GM21619 (cell line): ENCODE measurements at regions not wholly inside any gene's neighbourhood (a gene's known extent, or its start where the extent isn't known, plus 50 kb on each side); places are given as distances from the start of the nearest gene placed in this dataset.

Experiments
- ATAC-seq: cut with Tn5 transposase; IDR thresholded peaks from one replicate; pipeline ENCODE4 v1.9.1; 2021; ENCODE audit not compliant: unreplicated experiment

GRCh38 chr22:48358886-48359612, 1468.6 kb downstream of the BRD1 start:
- ATAC-seq = no peak

- no peak for ATAC-seq
Measured at GRCh38 chr22:48357961-48358360, 1469.7 kb downstream of the BRD1 start.

DNA sequence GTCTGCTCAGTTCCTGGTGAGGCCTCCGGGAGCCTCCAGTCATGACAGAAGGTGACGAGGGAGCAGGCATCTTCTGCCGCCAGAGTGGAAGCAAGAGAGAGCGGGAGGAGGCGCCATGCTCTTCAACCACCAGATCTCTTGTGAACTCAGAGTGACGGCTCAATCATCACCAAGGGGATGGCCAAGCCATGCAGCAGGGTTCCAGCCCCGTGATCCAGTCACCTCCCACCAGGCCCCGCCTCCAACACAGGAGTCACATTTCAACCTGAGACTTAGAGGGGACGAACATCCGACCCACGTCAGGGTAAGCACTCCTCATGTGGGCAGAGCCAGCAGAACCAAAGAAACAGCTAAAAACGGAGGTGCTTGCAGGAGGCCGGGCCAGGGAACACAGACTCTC, 1470.5 kb downstream of the BRD1 start:
- ATAC-seq = no peak

DNA sequence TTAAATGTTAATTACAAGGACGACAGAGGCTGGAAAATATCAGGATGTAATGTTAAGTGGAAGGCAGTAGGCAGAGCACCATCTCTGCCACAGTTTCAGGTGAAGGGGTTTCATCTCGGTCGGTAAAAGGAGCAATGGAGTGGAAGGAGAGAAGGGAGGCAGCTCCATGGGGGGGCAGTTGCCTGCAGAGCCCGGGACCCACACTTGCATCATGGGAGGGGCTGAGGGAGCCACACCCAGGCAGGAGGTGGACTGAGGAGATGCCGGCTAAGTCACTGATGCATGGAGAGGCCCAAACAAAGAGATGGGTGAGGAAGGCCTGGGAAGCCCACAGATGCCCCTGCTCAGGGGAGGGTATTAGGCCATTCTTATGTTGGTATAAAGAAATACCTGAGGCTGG, 1470.9 kb downstream of the BRD1 start:
- ATAC-seq = no peak

GRCh38 chr22:48354096-48354495, 1473.6 kb downstream of the BRD1 start:
- no peak for ATAC-seq

DNA sequence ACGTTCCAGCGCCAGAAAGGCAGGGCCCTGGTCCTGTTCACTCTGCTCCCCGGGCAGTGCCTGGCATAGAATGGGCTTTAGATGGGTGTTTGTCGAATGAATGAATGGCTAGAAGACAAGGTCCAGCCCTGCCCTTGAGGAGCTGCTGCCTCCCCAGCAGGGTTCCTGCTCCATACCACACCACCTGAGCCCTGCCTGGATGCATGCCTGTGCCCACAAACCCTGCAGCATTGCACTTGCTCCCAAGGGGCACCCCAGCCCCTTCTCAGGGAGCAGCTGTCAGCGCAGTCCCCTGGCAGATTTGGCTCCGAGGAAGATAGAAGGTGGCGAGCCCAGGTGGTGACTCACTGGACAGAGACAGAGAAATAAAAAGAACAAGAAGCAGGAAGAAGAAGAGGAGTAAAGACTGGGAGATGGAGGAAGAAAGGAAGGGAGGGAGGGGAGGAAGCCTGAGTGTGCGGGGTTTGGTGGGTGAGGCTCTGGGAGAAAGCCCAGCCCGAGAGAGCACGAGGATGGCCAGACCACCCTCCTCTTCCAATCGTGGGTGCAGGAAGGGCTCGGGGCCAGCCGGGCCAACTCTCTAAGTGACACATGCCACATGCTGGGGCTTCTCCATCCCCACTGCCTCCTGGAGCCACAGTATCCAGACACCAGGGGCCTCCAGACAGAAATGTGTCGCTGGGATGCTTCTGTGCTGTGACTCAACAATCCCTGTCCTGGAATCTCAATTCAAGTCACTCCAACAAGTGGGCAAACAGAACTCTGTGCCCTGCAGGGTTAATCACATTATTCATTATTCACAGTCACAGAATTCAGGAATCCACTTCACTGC, 1474.3 kb downstream of the BRD1 start:
- no peak for ATAC-seq

DNA sequence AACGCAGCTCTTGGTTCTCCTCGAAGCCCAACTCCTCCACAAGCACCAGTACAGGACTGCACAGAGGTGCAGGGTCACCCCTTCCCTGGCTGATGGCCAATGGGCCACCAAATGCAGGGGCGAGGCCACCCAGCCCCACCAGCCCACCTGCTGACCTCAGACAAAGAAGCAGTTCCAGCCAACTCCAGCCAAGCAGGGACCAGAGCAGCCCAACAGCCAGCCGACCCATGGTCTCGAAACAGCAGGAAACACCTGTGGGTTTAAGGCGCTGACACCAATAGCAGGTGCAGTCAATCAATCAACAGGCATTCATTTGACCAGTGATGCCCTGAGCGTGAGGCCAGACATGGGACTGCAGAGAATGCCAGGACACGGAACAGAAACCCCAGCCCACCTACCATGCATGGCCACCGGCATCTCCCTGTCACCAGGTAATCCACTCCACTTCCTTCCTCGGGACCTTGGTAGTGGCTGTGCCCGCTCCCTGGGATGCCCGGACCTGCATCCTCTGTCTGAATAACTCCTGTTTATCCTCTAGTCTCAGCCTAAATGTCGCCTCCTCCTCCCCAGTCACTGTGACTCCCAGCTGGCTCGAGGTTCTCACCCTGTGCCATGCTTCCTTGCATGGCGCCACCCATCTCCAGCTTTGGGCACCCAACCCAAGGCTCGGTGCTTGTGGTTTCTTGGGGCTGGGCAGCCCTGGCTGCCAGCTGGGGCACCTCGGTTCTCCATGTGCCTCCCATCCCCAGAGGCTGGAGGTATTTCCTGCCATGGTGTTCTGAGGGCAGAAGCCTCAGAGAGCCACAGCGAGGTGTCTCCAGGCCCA, 1475.4 kb downstream of the BRD1 start:
- no peak for ATAC-seq

DNA sequence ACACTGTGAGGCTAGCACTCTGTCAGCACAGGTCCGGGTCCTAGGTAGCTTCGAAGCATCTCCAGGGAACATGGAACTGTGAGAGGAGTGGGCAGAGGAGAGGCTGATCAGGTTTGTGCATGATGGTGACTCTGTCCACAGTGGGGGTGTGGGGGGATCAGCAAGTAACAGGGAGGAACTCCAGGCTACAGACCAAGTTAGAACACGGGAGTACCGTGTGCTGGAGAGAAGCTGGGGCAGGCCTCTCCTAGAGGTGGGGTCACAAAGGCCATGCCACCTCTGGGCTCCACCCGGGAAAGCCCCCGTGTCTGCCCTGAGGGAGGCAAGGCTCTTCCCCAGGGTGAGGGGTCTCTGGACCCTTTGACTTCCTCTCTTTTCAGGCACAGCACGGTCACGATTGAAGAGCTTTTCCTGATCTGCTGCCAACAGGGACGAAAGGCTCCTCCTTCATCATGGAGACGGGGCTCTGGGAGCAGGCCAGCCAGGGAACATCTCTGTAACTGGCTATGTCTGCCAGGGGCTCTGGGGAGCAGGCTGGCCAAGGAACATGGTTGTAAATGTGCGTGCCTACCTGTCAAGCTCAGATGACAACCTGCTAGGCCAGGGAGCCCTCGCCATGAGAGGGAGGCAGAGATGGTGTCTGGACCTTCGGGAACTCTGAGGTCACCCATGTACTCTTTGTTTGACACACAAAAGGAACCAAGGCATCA, 1476.1 kb downstream of the BRD1 start:
- ATAC-seq = no peak

GRCh38 chr22:48350456-48350855, 1477.2 kb downstream of the BRD1 start:
- ATAC-seq = no peak

GRCh38 chr22:48348855-48349254, 1478.8 kb downstream of the BRD1 start:
- ATAC-seq = no peak

DNA sequence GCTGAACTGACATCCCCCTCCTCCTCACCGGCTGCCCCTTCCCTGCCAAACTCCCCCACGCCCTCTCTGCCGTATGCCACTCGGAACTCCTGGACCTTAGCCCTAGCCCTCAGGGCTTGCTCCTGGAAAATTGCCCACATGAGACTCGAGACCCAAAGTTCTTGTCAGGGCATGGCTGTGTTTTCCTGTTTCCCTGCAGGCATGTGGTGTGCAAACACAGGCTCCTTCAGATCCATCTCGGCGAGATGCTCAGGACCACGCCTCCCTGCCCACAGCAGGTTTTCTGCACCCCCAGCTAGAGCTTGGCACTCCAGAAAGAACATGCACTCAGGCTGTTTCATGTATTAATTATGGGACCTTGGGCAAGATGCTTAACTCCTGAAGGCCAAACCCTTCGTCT, 1480.4 kb downstream of the BRD1 start:
- ATAC-seq = no peak

DNA sequence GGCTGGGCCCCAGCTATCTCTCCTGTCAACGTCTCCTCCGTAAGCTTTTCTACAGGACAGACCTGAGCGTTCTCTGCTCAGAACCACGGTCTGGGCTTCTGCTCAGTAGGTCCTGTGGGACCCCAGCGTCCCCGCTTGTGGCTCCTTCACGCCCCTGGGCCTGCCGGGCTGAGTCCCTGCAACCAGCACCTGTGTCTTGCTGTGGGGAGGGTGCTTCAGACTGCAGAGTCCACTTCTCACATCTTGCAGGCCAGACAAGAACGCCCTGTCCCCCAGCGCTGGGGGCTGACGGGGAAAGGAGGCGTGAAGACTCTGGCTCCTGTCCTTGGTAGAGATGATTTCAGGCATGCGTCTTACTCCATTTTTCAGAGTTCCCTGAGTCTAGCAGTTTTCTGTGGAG, 1480.8 kb downstream of the BRD1 start:
- no peak for ATAC-seq

- no peak for ATAC-seq
Measured at GRCh38 chr22:48346311-48346710, 1481.4 kb downstream of the BRD1 start.

DNA sequence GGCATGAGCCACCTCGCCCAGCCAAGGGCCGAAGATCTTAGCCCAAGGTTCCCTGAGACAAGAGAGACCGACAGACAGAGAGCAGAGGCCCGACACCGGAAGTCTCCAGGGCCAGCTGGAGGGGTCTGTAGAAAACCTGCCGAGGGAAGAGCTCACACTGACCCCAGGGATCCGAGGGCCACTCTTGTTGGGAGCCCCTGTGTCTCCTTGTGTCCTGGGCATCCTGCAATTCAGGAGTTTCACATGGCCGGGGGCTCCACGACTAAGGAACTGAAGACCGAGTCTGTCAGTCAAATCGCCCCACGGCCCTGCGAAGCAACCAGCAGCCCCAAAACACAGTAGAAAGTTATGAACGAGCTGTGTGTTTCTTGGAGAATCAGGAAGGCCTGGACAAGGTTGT, 1482.0 kb downstream of the BRD1 start:
- ATAC-seq = no peak

DNA sequence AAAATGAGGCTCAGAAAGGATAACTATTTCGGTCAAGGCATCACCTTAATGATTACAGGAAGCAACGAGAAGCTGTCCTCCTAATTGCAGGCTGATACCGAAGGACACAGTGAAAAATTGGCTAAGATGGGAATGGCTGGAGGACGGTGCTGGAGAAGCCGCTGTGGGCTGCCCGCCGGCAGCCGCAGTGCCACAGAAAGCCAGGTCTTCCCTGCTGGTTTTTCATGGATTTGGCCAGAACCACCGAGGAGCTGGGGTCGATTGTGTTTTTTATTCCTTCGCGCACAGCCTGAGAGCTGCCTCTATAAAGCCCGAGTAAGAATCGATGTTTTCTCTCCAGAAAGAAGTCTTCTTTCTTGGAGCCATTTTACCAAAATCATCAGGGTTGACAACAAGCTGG, 1484.2 kb downstream of the BRD1 start:
- no peak for ATAC-seq

GRCh38 chr22:48342732-48343131, 1484.9 kb downstream of the BRD1 start:
- ATAC-seq = no peak

- no peak for ATAC-seq
Measured at GRCh38 chr22:48342016-48342415, 1485.7 kb downstream of the BRD1 start.

DNA sequence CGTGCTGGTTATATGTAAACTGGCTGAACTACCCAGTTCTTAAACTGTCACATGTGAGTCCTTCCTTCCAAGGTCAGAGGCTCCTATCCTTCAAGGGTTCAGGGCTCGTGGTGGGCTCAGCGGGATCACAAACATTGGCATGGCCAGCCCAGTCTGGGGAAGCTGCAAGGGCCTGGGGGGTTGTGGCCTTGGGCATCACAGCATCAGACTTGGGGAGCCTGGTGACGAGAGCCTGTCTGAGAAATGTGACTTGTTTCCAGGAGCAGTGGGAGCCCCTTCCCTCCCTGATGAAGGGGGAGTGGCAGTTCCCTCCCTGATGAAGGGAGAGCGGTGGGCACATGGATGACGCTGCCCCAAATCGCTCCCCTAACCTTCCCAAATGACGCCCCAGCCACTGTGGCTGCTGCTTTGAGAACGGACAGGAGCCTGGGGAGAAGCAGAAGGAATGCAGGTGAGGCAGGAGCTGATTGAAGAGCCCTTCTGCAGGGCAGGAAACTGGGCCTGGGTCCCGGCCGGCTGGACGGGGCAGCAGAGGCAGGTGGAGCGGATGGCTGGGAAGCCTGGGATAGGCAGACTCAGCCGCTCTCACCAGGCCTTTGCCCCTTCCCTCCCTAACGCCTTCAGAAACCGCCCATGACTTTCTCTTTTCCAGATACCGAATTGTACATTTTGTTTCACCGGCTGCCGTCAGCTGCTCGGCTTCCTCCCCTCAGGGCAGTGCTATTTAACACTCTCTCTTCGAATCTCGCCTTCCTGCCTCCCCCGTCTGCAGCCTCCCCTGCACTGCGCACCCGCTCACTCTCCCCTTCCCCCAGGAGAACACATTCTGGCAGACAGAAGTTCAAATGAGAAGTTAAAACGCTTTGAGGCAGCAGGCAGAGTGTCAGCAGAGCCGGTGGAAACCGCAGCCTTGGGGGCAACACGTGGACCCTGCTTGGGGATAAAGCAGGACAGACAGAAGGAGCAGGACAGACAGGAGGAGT, 1486.7 kb downstream of the BRD1 start:
- ATAC-seq = no peak

GRCh38 chr22:48340191-48340590, 1487.5 kb downstream of the BRD1 start:
- ATAC-seq = no peak
